ENCODE measurements at regions not wholly inside any gene's neighbourhood (a gene's known extent, or its start where the extent isn't known, plus 50 kb on each side); places are given as distances from the start of the nearest gene placed in this dataset.

DNA sequence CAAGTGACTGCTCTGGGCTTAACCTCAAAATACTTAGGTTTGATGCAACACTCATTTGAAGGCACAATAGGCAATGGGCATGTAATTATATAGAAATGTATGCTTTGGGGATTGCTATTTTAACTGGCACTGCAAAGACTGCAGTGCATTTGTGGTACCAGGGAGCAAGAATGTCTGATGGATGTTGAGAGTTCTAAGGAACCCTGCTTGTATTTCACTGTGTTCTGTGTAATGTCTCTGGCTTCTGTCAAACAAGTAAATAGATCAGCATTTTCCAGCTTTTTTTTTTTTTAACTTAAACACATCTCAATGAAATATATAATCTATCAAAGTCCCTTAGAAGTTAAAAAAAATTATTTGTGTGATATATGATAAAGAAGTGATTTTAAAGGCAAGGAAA, 94.8 kb upstream of the ATP2B1 start:
- ChIA-PET POLR2A (interaction anchor here (0.6 kb wide), 1 partner anchor 181 kb away, joined by 3 read pairs; no protein-coding TSS in a partner anchor), CTCF (interaction anchor here (0.9 kb wide), 1 partner anchor 21 kb away, joined by 3 read pairs; no protein-coding TSS in a partner anchor)
- FAIRE-seq (no peak), DNase-seq (ENCODE audit: low read depth, low spot score) (no peak)
- H4K20me1 ChIP-seq (replicated peaks; ENCODE audit: control insufficient read depth, extremely low read depth, insufficient read depth, low read length): no peaks in the 10 kb centered on the region
- no peaks in the 10 kb centered on the region for H3K36me3 ChIP-seq (ENCODE audit: control insufficient read depth in 2 of 2, extremely low read depth in 1 of 2, insufficient read depth in 2 of 2, low read length in 2 of 2)
- dilution Hi-C loops (cut with MboI; ENCODE audit: extremely low pct_ligation_motif_present, low sequenced_read_pairs): no loop called here
- H3K9me1 ChIP-seq (replicated peaks; ENCODE audit: control insufficient read depth, extremely low read depth, insufficient read depth, low read length): no peaks in the 10 kb centered on the region
- intact Hi-C loops (cut with micrococcal nuclease): no loop called here
- H3K4me2 ChIP-seq (ENCODE audit: insufficient read depth, low read length): no peak overlapping the region
- H3K27me3 ChIP-seq (ENCODE audit: control insufficient read depth in 2 of 2, insufficient read depth in 2 of 2, low read length in 2 of 2): no peaks in the 10 kb centered on the region
- no peak overlapping the region for H3K27ac ChIP-seq (ENCODE audit: insufficient read depth, low read depth, low read length)
- no peaks in the 10 kb centered on the region for H3K4me1 ChIP-seq (ENCODE audit: control insufficient read depth, extremely low read depth, insufficient read depth, low read length)
- no peak overlapping the region for H3K9ac ChIP-seq (replicated peaks; ENCODE audit: extremely low read depth, insufficient read depth, low read length)
- TF ChIP-seq MAX (IDR thresholded peaks at IDR 0.05; ENCODE audit: insufficient read depth, insufficient read length) (no peak), GATA2 (IDR thresholded peaks at IDR 0.05; ENCODE audit: insufficient read depth, insufficient read length, low read depth, low read length) (no peak), JUN (IDR thresholded peaks at IDR 0.05; ENCODE audit: borderline replicate concordance, insufficient read depth, insufficient read length, low read depth) (no peak), POLR2AphosphoS5 (IDR thresholded peaks at IDR 0.05; ENCODE audit: insufficient read depth, low read depth, low read length) (no peak), MYC (IDR thresholded peaks at IDR 0.05; ENCODE audit: low read depth, low read length) (no peak), FOS (IDR thresholded peaks at IDR 0.05; ENCODE audit: borderline replicate concordance, insufficient read depth, low read length) (no peak), POLR2A (IDR thresholded peaks at IDR 0.05; ENCODE audit: low read depth, low read length) (no peak), EZH2 (IDR thresholded peaks at IDR 0.05; ENCODE audit: borderline replicate concordance, low read depth, low read length, severe bottlenecking) (no peak), CTCF (IDR thresholded peaks at IDR 0.05; ENCODE audit: extremely low read depth in 1 of 2, insufficient read depth in 1 of 2, low read depth in 1 of 2, low read length in 2 of 2) (no peak)
- no peak overlapping the region for H3K4me3 ChIP-seq (replicated peaks in 1 of 3; ENCODE audit: insufficient read depth in 1 of 3, low read depth in 1 of 3, low read length in 3 of 3)
- H2AFZ ChIP-seq (ENCODE audit: low read depth, low read length): no peak overlapping the region
- BruUV-seq (replicated peaks): no TSS peak
- H3K79me2 ChIP-seq (ENCODE audit: control insufficient read depth, insufficient read depth, low read length): no peaks in the 10 kb centered on the region
- no peaks in the 10 kb centered on the region for H3K9me3 ChIP-seq (replicated peaks; ENCODE audit: control insufficient read depth, insufficient read depth, low read length)
